SU-DHL-6 (cell line): ENCODE measurements at regions not wholly inside any gene's neighbourhood (a gene's known extent, or its start where the extent isn't known, plus 50 kb on each side); places are given as distances from the start of the nearest gene placed in this dataset.
"Not testable (repeated sequence)": the region's sequence is repeated elsewhere in the genome, so short reads cannot be mapped to it uniquely, and the experiment has no call there.

Source experiments
- H2AFZ ChIP-seq: fragments of 200-600 bp; sonication (generic); 2 replicates; pipeline ENCODE4 v1.6.1; 2014; ENCODE audit warnings: low read depth, mild to moderate bottlenecking, moderate library complexity, mixed read lengths, antibody characterized with exemption, low read length; ENCODE audit not compliant: severe bottlenecking
- H3F3A ChIP-seq: fragments of 200-600 bp; shearing (Covaris generic); 2 replicates; pipeline ENCODE4 v1.6.0; 2016; ENCODE audit warnings: antibody characterized with exemption, mild to moderate bottlenecking; ENCODE audit not compliant: insufficient read depth
- H3K27ac ChIP-seq: fragments of 200-600 bp; sonication (generic); 2 replicates; pipeline ENCODE4 v1.5.1; 2016; ENCODE audit warnings: low read depth, mild to moderate bottlenecking, low read length, moderate library complexity, mixed read lengths
- H3K27me3 ChIP-seq: fragments of 200-600 bp; sonication (generic), shearing (Covaris generic); 2 replicates; pipeline ENCODE4 v1.6.0; 2014; ENCODE audit warnings: mild to moderate bottlenecking, low read length
- H3K36me3 ChIP-seq: fragments of 200-600 bp; sonication (generic); 2 replicates; pipeline ENCODE4 v1.6.1; 2014; ENCODE audit warnings: mild to moderate bottlenecking, low read length, mixed read lengths
- H3K4me2 ChIP-seq: fragments of 300-600, 200-600 bp; shearing (Covaris generic), sonication (generic); 2 replicates; pipeline ENCODE4 v1.6.0; 2014; ENCODE audit warnings: low read length, low read depth, mild to moderate bottlenecking; ENCODE audit not compliant: poor library complexity, severe bottlenecking
- H3K4me3 ChIP-seq: fragments of 200-600 bp; sonication (generic); 2 replicates; pipeline ENCODE4 v1.5.1; 2014; ENCODE audit warnings: antibody characterized with exemption, low read length, mild to moderate bottlenecking, mixed read lengths; ENCODE audit not compliant: insufficient read depth, poor library complexity, severe bottlenecking
- H3K79me2 ChIP-seq: fragments of 200-600 bp; sonication (generic); 2 replicates; pipeline ENCODE4 v1.6.1; 2014; ENCODE audit warnings: mild to moderate bottlenecking, low read length, moderate library complexity; ENCODE audit not compliant: insufficient read depth
- H3K9ac ChIP-seq: fragments of 200-600 bp; sonication (generic); 2 replicates; pipeline ENCODE4 v1.7.0; 2014; ENCODE audit warnings: mild to moderate bottlenecking, low read length
- H3K9me2 ChIP-seq: fragments of 200-600 bp; sonication (generic); replicated peaks from 2 replicates; pipeline ENCODE4 v1.6.1; 2014; ENCODE audit warnings: low read length; ENCODE audit not compliant: insufficient read depth
- H3K9me3 ChIP-seq: fragments of 200-600 bp; sonication (generic); 2 replicates; pipeline ENCODE4 v1.6.1; 2014; ENCODE audit warnings: low read length, mixed read lengths; ENCODE audit not compliant: insufficient read depth
- H4K20me1 ChIP-seq: fragments of 200-600 bp; sonication (generic); 2 replicates; pipeline ENCODE4 v1.6.1; 2014; ENCODE audit warnings: low read depth, mild to moderate bottlenecking, antibody characterized with exemption, low read length, moderate library complexity, mixed read lengths
- EZH2phosphoT487 ChIP-seq: fragments of 200-600 bp; sonication (generic), shearing (Covaris generic); conservative IDR thresholded peaks from 2 replicates; pipeline ENCODE4 v1.6.1; 2018; ENCODE audit warnings: mild to moderate bottlenecking, antibody characterized with exemption, low read length, moderate library complexity, mixed read lengths
- TF ChIP-seq, protein P1 (sequence below): fragments of 200-600 bp; sonication (generic); IDR thresholded peaks from one replicate; pipeline ENCODE4 v1.5.1; 2017; ENCODE audit warnings: antibody characterized with exemption, mild to moderate bottlenecking, low read length, moderate library complexity; ENCODE audit not compliant: insufficient read depth, poor library complexity, severe bottlenecking

DNA sequence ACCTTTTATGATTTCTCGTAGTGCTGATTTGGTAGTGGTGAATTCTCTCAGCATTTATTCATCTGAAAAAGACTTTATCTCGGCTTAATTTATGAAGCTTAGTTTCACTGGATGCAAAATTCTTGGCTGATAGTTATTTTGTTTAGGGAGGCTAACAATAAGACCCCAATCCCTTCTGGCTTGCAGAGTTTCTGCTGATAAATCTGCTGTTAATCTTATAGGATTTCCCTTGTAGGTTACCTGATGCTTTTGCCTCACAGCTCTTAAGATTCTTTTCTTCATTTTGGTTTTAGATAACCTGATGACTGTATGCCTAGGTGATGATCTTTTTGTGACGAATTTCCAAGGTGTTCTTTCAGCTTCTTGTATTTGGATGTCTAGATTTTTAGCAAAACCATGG, 388.7 kb downstream of the UTRN start:
- no peaks in the 10 kb centered on the region for H3K36me3 ChIP-seq
- no peak overlapping the region for H3K27ac ChIP-seq
- H3K4me3 ChIP-seq: no peak overlapping the region
- no peaks in the 10 kb centered on the region for H3K9me2 ChIP-seq
- H3K9me3 ChIP-seq: no peaks in the 10 kb centered on the region
- H3F3A ChIP-seq: no peaks in the 10 kb centered on the region
- no peak overlapping the region for H3K4me2 ChIP-seq
- no peaks in the 10 kb centered on the region for H3K27me3 ChIP-seq
- no peak overlapping the region for H2AFZ ChIP-seq
- TF ChIP-seq, protein P1, sequence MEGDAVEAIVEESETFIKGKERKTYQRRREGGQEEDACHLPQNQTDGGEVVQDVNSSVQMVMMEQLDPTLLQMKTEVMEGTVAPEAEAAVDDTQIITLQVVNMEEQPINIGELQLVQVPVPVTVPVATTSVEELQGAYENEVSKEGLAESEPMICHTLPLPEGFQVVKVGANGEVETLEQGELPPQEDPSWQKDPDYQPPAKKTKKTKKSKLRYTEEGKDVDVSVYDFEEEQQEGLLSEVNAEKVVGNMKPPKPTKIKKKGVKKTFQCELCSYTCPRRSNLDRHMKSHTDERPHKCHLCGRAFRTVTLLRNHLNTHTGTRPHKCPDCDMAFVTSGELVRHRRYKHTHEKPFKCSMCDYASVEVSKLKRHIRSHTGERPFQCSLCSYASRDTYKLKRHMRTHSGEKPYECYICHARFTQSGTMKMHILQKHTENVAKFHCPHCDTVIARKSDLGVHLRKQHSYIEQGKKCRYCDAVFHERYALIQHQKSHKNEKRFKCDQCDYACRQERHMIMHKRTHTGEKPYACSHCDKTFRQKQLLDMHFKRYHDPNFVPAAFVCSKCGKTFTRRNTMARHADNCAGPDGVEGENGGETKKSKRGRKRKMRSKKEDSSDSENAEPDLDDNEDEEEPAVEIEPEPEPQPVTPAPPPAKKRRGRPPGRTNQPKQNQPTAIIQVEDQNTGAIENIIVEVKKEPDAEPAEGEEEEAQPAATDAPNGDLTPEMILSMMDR: no peak
- TF ChIP-seq EZH2phosphoT487: no peak
- no peak overlapping the region for H3K9ac ChIP-seq
- H3K79me2 ChIP-seq: no peaks in the 10 kb centered on the region
- no peaks in the 10 kb centered on the region for H4K20me1 ChIP-seq

DNA sequence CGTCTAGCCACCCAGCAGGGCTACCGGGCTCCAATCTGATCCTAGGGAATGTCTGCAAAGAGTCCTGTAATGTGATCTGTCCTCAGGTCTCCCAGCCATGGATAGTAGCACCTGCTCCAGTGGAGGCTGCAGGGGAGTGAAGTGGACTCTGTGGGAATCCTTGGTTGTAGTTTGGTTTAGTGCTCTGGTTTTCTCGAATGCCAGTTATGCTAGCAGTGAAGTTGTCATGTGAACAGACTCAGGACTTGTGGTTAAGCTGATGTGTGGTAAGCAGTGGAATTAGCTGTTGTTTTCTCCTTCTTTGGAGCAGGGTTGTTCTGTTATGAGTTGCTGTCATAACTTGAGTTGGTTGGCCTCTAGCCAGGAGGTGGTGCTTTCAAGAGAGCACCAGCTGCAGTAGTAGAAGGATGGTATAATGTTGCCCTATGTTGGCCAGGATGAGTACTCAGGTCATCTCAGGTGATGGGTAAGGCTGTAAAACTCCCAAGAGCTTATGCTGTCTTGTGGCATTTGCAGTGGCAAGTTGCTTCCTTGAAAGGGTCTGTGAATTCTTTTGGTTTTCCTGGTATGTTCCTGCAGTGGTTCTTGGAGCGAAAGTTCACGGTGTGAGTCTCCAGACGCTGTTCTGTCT, 390.2 kb downstream of the UTRN start:
- H2AFZ ChIP-seq: no peak overlapping the region
- no peaks in the 10 kb centered on the region for H3K79me2 ChIP-seq
- TF ChIP-seq, protein P1: no peak
- no peak for TF ChIP-seq EZH2phosphoT487
- no peaks in the 10 kb centered on the region for H4K20me1 ChIP-seq
- H3K9me2 ChIP-seq: no peaks in the 10 kb centered on the region
- H3K9me3 ChIP-seq: no peaks in the 10 kb centered on the region
- no peaks in the 10 kb centered on the region for H3F3A ChIP-seq
- H3K27me3 ChIP-seq: no peaks in the 10 kb centered on the region
- no peak overlapping the region for H3K27ac ChIP-seq
- no peak overlapping the region for H3K4me3 ChIP-seq
- no peak overlapping the region for H3K4me2 ChIP-seq
- H3K9ac ChIP-seq: no peak overlapping the region
- no peaks in the 10 kb centered on the region for H3K36me3 ChIP-seq

DNA sequence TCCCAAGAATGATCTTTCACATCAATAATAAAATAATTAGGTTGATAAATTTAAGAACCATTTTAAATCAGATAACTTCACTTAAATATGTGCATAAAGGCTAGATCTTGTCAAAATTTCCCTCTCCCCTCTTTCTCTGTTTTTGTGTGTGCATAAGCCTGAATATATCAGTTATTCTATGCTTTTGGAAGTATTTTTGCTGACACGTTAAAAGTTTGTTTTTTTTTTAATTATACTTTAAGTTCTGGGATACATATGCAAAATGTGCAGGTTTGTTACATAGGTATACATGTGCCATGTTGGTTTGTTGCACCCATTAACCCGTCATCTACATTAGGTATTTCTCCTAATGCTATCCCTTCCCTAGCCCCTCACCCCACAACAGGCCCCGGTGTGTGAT, 391.2 kb downstream of the UTRN start:
- not testable (repeated sequence) for H3K4me3 ChIP-seq, H3K9me3 ChIP-seq, H3F3A ChIP-seq, H3K9ac ChIP-seq, H3K9me2 ChIP-seq, H3K4me2 ChIP-seq, H3K36me3 ChIP-seq, H3K27me3 ChIP-seq, H2AFZ ChIP-seq, H3K79me2 ChIP-seq, H3K27ac ChIP-seq, H4K20me1 ChIP-seq

DNA sequence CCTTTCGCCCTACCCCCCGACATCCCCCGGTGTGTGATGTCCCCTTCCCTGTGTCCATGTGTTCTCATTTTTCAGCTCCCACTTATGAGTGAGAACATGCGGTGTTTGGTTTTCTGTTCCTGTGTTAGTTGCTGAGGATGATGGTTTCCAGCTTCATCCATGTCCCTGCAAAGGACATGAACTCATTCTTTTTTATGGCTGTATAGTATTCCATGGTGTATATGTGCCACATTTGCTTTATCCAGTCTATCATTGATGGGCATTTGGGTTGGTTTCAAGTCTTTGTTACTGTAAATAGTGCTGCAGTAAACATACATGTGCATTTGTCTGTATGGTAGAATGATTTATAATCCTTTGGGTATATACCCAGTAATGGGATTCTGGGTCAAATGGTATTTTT, 392.1 kb downstream of the UTRN start:
- not testable (repeated sequence) for H3F3A ChIP-seq, H3K4me3 ChIP-seq, H4K20me1 ChIP-seq, H2AFZ ChIP-seq, H3K9me3 ChIP-seq, H3K27me3 ChIP-seq, H3K27ac ChIP-seq, H3K79me2 ChIP-seq, H3K9ac ChIP-seq, H3K9me2 ChIP-seq, H3K36me3 ChIP-seq, H3K4me2 ChIP-seq
